ENCODE measurements at regions not wholly inside any gene's neighbourhood (a gene's known extent, or its start where the extent isn't known, plus 50 kb on each side); places are given as distances from the start of the nearest gene placed in this dataset.

DNA sequence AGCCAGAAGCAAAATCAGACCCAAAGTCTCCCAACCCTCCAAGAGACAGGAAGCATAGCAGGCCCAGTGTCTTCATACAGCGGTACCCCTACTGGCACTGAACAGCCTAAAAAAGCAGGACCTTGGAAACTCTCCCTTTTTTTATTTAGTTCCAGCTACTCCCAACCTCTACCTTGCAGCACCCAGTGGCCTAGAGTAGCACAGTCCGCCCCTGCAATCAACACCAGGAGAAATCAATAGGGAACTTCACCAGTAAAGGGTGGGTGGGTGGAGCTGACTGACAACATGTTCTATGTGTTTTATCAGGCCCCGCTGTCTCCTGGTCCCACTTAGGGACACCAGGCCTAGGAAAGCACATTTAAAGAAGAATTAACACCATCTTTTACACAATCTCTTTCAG lies 378.5 kb upstream of the CT83 start:
- H3K4me3 ChIP-seq = no peak overlapping the region
- H3K36me3 ChIP-seq = no peaks in the 10 kb centered on the region
- H3K9me3 ChIP-seq = no peaks in the 10 kb centered on the region
- H3K27ac ChIP-seq = no peak overlapping the region
- no peaks in the 10 kb centered on the region for H3K4me1 ChIP-seq
- in situ Hi-C loops (cut with MboI; ENCODE audit: low pct_ligation_motif_present in 1 of 4, low pct_unique_long_range_greater_than_20kb in 1 of 4, low sequenced_read_pairs in 3 of 4) (no loop called here), intact Hi-C loops (cut with DNase I; ENCODE audit: low total_unique reads) (no loop called here)
- no peak for DNase-seq
- TF ChIP-seq POLR2AphosphoS5 (IDR thresholded peaks at IDR 0.05) = no peak
- no peak for TF ChIP-seq POLR2A (IDR thresholded peaks at IDR 0.05)
- no peak for TF ChIP-seq EP300 (IDR thresholded peaks at IDR 0.05; ENCODE audit: low read depth)
- H3K27me3 ChIP-seq = no peaks in the 10 kb centered on the region
- 73 to 94% methylated on average over 2 to 3 of the region's 3 CpGs for WGBS, 2 donors (ENCODE audit: low coverage in 1 of 2)

DNA sequence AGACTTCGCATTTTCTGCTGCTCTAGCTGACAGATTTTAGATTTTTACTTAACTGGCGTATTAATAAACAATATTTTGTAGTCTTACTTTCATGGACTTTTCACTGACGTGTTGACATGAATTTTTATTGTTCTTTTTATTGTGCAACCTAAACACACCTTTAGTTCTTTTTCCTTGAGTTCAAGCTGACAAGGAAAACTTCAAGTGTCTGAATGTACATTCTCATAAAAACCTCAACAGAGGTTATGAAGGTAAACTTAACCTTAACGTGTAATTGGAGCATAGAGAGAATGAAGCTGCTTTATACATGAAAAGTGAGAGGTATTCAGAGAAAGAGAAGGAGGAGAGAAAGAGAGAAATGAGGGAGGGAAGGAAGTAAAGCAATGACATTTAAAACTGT lies 364.3 kb upstream of the CT83 start:
- in situ Hi-C loops (cut with MboI; ENCODE audit: low pct_ligation_motif_present in 1 of 4, low pct_unique_long_range_greater_than_20kb in 1 of 4, low sequenced_read_pairs in 3 of 4) (no loop called here), intact Hi-C loops (cut with DNase I; ENCODE audit: low total_unique reads) (no loop called here)
- H3K4me3 ChIP-seq = no peak overlapping the region
- no peaks in the 10 kb centered on the region for H3K27me3 ChIP-seq
- no peaks in the 10 kb centered on the region for H3K4me1 ChIP-seq
- no peaks in the 10 kb centered on the region for H3K36me3 ChIP-seq
- TF ChIP-seq POLR2A (IDR thresholded peaks at IDR 0.05) (no peak), POLR2AphosphoS5 (IDR thresholded peaks at IDR 0.05) (no peak), EP300 (IDR thresholded peaks at IDR 0.05; ENCODE audit: low read depth) (no peak), CTCF (IDR thresholded peaks at IDR 0.05) (no peak)
- WGBS, 2 donors (ENCODE audit: low coverage in 1 of 2) = 44 to 62% methylated on average over 2 to 4 of the region's 4 CpGs
- DNase-seq = no peak
- no peaks in the 10 kb centered on the region for H3K9me3 ChIP-seq
- peak overlapping the region in 1 of 4 donors; percentile 42 for H3K27ac ChIP-seq

DNA sequence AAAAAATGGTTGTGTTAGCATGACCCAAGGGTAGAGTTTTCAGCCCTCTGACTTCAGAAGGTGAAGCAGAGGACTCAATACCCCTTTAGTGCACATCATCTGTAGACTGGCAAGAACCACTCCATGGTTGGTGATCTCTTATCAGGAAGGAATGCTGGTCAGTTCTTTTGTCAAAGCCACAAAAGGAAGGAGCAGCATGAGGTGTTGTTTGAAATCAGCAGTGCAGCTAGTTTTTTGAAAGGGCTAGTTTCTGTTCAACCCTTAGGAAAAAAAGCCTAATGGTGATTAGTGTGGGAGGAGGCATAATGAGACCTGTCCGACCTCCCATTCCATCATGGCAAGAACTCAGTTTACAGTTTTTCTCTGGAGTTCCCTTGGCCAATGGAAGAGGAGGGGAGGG lies 362.0 kb upstream of the CT83 start:
- Histone ChIP-seq H3K27ac (no peak overlapping the region), H3K4me1 (no peaks in the 10 kb centered on the region), H3K9me3 (no peaks in the 10 kb centered on the region), H3K36me3 (no peaks in the 10 kb centered on the region), H3K4me3 (no peak overlapping the region), H3K27me3 (no peaks in the 10 kb centered on the region)
- 67 to 80% methylated on average over 1 of the region's 1 CpG for WGBS, 2 donors (ENCODE audit: low coverage in 1 of 2)
- DNase-seq = no peak
- in situ Hi-C loops (cut with MboI; ENCODE audit: low pct_ligation_motif_present in 1 of 4, low pct_unique_long_range_greater_than_20kb in 1 of 4, low sequenced_read_pairs in 3 of 4) = no loop called here
- TF ChIP-seq EP300 (IDR thresholded peaks at IDR 0.05; ENCODE audit: low read depth) = no peak
- no peak for TF ChIP-seq CTCF (IDR thresholded peaks at IDR 0.05)
- no peak for TF ChIP-seq POLR2A (IDR thresholded peaks at IDR 0.05)
- TF ChIP-seq POLR2AphosphoS5 (IDR thresholded peaks at IDR 0.05) = no peak
- intact Hi-C loops (cut with DNase I; ENCODE audit: low total_unique reads) = no loop called here

GRCh38 chrX:116823677-116824076 lies 360.9 kb upstream of the CT83 start:
- WGBS, 2 donors (ENCODE audit: low coverage in 1 of 2) = 39% methylated on average over 2 of the region's 2 CpGs; no CpG with 5 or more reads in 1 of the 2 donors
- Histone ChIP-seq H3K27me3 (no peaks in the 10 kb centered on the region), H3K4me3 (no peak overlapping the region), H3K36me3 (no peaks in the 10 kb centered on the region), H3K27ac (no peak overlapping the region), H3K4me1 (no peaks in the 10 kb centered on the region), H3K9me3 (no peaks in the 10 kb centered on the region)
- TF ChIP-seq POLR2A (IDR thresholded peaks at IDR 0.05) = no peak
- no peak for TF ChIP-seq CTCF (IDR thresholded peaks at IDR 0.05)
- TF ChIP-seq POLR2AphosphoS5 (IDR thresholded peaks at IDR 0.05) = no peak
- TF ChIP-seq EP300 (IDR thresholded peaks at IDR 0.05; ENCODE audit: low read depth) = no peak
- DNase-seq = no peak
- intact Hi-C loops (cut with DNase I; ENCODE audit: low total_unique reads) = no loop called here
- in situ Hi-C loops (cut with MboI; ENCODE audit: low pct_ligation_motif_present in 1 of 4, low pct_unique_long_range_greater_than_20kb in 1 of 4, low sequenced_read_pairs in 3 of 4) = no loop called here

DNA sequence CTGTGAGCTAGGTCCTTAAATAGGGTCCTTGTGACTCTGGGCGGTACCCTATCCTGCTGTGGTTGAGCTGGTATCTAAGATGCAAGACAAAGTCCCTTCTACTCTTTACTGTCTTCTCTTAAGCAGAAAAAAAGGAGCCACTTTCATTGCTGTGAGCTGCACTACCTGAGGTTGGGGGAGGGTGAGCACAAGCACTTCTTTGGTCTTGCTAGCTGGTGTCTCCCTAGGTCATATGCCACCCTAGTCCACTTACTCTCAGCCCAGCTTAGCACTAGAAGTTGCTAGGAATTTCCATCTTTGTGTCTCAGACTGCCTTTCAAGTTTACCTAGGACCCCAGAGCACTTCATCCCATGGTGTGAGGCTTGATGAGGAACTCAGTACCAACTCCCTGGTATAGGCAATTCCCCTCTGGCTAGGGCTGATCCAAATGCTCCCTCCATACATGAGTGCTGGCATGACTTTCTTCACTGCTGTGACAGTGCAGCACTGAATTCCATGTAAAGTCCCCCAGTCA lies 343.6 kb upstream of the CT83 start:
- no peak for DNase-seq
- H3K36me3 ChIP-seq = no peaks in the 10 kb centered on the region
- in situ Hi-C loops (cut with MboI; ENCODE audit: low pct_ligation_motif_present in 1 of 4, low pct_unique_long_range_greater_than_20kb in 1 of 4, low sequenced_read_pairs in 3 of 4) = no loop called here
- no peak overlapping the region for H3K27ac ChIP-seq
- intact Hi-C loops (cut with DNase I; ENCODE audit: low total_unique reads) = no loop called here
- no peaks in the 10 kb centered on the region for H3K4me1 ChIP-seq
- no peaks in the 10 kb centered on the region for H3K9me3 ChIP-seq
- no peak overlapping the region for H3K4me3 ChIP-seq
- TF ChIP-seq CTCF (IDR thresholded peaks at IDR 0.05) (no peak), POLR2A (IDR thresholded peaks at IDR 0.05) (no peak), EP300 (IDR thresholded peaks at IDR 0.05; ENCODE audit: low read depth) (no peak), POLR2AphosphoS5 (IDR thresholded peaks at IDR 0.05) (no peak)
- 85% methylated on average over 1 of the region's 1 CpG; no CpG with 5 or more reads in 1 of the 2 donors for WGBS, 2 donors (ENCODE audit: low coverage in 1 of 2)
- H3K27me3 ChIP-seq = no peaks in the 10 kb centered on the region
